GM23338 (cell line): ENCODE measurements at regions not wholly inside any gene's neighbourhood (a gene's known extent, or its start where the extent isn't known, plus 50 kb on each side); places are given as distances from the start of the nearest gene placed in this dataset.

Experiments used
- CREB1 ChIP-seq: fragments of 250-450 bp; sonication (Bioruptor Pico); IDR thresholded peaks from 2 replicates; pipeline ENCODE4 v1.5.0; 2020; ENCODE audit warnings: low read depth, mild to moderate bottlenecking, moderate library complexity
- EZH2 ChIP-seq: fragments of 200-600 bp; sonication (generic); IDR thresholded peaks from one replicate; pipeline ENCODE4 v1.8.0; 2017; ENCODE audit warnings: antibody characterized with exemption, mild to moderate bottlenecking, low read depth; ENCODE audit not compliant: unreplicated experiment
- EZH2phosphoT487 ChIP-seq: fragments of 200-600 bp; sonication (generic); IDR thresholded peaks from one replicate; pipeline ENCODE4 v1.8.1; 2018; ENCODE audit warnings: antibody characterized with exemption; ENCODE audit not compliant: unreplicated experiment
- JUNB ChIP-seq: IDR thresholded peaks from one replicate; pipeline ENCODE4 v1.6.1; 2016; ENCODE audit warnings: antibody characterized with exemption; ENCODE audit not compliant: unreplicated experiment
- NANOG ChIP-seq: IDR thresholded peaks from 2 replicates; pipeline ENCODE4 v1.6.1; 2016; ENCODE audit warnings: antibody characterized with exemption, borderline replicate concordance
- POLR2AphosphoS5 ChIP-seq: IDR thresholded peaks from 2 replicates; pipeline ENCODE4 v1.6.1; 2016; ENCODE audit warnings: antibody characterized with exemption, low read depth
- ZNF114 ChIP-seq: fragments of 250-450 bp; sonication (Bioruptor Pico); IDR thresholded peaks from 2 replicates; pipeline ENCODE4 v1.5.0; 2020; ENCODE audit warnings: mild to moderate bottlenecking, moderate library complexity
- TF ChIP-seq, protein P1 (sequence below), 2 experiments: fragments of 200-600 bp in 1 of 2; sonication (generic) in 1 of 2; conservative IDR thresholded peaks; 2 replicates each; pipeline versions ENCODE4 v1.5.1 to v1.6.1; 2016 to 2017; ENCODE audit warnings: antibody characterized with exemption in 2 of 2, low read depth in 2 of 2, mild to moderate bottlenecking in 2 of 2, moderate library complexity in 1 of 2
- TF ChIP-seq, protein P2 (sequence below): fragments of 250-450 bp; sonication (Bioruptor Pico); IDR thresholded peaks from 2 replicates; pipeline ENCODE4 v1.5.0; 2020; ENCODE audit warnings: mild to moderate bottlenecking, moderate library complexity
- TF ChIP-seq, protein P3 (sequence below): IDR thresholded peaks from 2 replicates; pipeline ENCODE4 v1.6.1; 2016; ENCODE audit warnings: antibody characterized with exemption
- TF ChIP-seq, protein P4 (sequence below): IDR thresholded peaks from one replicate; pipeline ENCODE4 v1.6.1; 2018; ENCODE audit warnings: antibody characterized with exemption; ENCODE audit not compliant: unreplicated experiment

DNA sequence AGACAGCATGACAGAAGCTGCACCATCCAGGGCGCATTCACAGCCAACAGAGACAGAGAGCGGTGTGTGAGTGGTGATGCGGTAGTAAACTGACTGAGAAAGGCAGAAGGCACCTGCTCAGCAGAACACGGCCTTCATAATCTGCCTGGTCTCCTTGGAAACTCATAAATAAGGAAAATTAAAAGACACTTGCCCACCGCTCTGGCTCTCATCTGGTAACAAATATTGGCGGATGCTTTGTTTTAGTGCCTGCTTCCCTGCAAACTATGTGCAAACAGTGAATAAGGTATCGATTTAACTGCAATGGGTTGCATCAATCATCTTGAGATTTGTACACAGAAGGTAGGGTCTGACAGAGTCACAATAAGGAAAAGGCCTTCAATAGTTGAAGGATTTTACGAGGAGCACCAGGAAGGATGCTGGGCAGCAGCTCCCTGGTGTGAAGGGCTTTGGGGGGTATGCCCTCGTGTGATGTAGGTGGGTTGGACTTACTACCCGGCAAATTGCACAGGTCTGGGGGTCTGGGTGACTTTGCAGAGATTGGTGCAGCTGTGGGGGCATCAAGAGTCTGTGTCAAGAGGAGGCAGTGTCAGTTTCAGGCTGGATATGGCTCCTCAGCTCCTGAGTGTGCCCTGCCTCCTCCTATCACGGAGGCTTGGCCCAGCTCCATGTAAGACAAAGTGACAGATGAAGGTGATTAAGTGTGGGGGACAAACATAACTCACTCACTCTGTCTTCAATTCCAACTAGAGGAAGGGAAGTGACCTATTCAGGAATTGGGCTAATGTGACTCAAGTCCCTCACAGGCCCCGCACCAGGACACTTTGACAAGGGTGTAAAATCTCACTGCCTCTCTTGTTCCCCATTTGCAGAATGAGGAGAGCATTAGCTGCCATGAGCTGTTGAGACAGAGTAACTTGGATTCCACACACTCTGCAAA is 166.7 kb downstream of the ICE1 start:
- TF ChIP-seq JUNB, result no peak
- TF ChIP-seq, protein P1, sequence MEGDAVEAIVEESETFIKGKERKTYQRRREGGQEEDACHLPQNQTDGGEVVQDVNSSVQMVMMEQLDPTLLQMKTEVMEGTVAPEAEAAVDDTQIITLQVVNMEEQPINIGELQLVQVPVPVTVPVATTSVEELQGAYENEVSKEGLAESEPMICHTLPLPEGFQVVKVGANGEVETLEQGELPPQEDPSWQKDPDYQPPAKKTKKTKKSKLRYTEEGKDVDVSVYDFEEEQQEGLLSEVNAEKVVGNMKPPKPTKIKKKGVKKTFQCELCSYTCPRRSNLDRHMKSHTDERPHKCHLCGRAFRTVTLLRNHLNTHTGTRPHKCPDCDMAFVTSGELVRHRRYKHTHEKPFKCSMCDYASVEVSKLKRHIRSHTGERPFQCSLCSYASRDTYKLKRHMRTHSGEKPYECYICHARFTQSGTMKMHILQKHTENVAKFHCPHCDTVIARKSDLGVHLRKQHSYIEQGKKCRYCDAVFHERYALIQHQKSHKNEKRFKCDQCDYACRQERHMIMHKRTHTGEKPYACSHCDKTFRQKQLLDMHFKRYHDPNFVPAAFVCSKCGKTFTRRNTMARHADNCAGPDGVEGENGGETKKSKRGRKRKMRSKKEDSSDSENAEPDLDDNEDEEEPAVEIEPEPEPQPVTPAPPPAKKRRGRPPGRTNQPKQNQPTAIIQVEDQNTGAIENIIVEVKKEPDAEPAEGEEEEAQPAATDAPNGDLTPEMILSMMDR (conservative IDR thresholded peaks at IDR 0.05; ENCODE audit: low read depth in 2 of 2), result no peak
- no peak for TF ChIP-seq POLR2AphosphoS5
- no peak for TF ChIP-seq EZH2
- TF ChIP-seq, protein P2, sequence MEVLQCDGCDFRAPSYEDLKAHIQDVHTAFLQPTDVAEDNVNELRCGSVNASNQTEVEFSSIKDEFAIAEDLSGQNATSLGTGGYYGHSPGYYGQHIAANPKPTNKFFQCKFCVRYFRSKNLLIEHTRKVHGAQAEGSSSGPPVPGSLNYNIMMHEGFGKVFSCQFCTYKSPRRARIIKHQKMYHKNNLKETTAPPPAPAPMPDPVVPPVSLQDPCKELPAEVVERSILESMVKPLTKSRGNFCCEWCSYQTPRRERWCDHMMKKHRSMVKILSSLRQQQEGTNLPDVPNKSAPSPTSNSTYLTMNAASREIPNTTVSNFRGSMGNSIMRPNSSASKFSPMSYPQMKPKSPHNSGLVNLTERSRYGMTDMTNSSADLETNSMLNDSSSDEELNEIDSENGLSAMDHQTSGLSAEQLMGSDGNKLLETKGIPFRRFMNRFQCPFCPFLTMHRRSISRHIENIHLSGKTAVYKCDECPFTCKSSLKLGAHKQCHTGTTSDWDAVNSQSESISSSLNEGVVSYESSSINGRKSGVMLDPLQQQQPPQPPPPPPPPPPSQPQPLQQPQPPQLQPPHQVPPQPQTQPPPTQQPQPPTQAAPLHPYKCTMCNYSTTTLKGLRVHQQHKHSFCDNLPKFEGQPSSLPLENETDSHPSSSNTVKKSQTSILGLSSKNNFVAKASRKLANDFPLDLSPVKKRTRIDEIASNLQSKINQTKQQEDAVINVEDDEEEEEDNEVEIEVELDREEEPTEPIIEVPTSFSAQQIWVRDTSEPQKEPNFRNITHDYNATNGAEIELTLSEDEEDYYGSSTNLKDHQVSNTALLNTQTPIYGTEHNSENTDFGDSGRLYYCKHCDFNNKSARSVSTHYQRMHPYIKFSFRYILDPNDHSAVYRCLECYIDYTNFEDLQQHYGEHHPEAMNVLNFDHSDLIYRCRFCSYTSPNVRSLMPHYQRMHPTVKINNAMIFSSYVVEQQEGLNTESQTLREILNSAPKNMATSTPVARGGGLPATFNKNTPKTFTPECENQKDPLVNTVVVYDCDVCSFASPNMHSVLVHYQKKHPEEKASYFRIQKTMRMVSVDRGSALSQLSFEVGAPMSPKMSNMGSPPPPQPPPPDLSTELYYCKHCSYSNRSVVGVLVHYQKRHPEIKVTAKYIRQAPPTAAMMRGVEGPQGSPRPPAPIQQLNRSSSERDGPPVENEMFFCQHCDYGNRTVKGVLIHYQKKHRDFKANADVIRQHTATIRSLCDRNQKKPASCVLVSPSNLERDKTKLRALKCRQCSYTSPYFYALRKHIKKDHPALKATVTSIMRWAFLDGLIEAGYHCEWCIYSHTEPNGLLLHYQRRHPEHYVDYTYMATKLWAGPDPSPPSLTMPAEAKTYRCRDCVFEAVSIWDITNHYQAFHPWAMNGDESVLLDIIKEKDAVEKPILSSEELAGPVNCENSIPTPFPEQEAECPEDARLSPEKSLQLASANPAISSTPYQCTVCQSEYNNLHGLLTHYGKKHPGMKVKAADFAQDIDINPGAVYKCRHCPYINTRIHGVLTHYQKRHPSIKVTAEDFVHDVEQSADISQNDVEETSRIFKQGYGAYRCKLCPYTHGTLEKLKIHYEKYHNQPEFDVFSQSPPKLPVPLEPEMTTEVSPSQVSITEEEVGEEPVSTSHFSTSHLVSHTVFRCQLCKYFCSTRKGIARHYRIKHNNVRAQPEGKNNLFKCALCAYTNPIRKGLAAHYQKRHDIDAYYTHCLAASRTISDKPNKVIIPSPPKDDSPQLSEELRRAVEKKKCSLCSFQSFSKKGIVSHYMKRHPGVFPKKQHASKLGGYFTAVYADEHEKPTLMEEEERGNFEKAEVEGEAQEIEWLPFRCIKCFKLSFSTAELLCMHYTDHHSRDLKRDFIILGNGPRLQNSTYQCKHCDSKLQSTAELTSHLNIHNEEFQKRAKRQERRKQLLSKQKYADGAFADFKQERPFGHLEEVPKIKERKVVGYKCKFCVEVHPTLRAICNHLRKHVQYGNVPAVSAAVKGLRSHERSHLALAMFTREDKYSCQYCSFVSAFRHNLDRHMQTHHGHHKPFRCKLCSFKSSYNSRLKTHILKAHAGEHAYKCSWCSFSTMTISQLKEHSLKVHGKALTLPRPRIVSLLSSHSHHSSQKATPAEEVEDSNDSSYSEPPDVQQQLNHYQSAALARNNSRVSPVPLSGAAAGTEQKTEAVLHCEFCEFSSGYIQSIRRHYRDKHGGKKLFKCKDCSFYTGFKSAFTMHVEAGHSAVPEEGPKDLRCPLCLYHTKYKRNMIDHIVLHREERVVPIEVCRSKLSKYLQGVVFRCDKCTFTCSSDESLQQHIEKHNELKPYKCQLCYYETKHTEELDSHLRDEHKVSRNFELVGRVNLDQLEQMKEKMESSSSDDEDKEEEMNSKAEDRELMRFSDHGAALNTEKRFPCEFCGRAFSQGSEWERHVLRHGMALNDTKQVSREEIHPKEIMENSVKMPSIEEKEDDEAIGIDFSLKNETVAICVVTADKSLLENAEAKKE (CRISPR knock-in tag), result no peak
- no peak for TF ChIP-seq EZH2phosphoT487
- no peak for TF ChIP-seq NANOG
- no peak for TF ChIP-seq CREB1 (CRISPR knock-in tag)
- no peak for TF ChIP-seq ZNF114 (CRISPR knock-in tag)
- TF ChIP-seq, protein P3, sequence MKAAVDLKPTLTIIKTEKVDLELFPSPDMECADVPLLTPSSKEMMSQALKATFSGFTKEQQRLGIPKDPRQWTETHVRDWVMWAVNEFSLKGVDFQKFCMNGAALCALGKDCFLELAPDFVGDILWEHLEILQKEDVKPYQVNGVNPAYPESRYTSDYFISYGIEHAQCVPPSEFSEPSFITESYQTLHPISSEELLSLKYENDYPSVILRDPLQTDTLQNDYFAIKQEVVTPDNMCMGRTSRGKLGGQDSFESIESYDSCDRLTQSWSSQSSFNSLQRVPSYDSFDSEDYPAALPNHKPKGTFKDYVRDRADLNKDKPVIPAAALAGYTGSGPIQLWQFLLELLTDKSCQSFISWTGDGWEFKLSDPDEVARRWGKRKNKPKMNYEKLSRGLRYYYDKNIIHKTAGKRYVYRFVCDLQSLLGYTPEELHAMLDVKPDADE, result no peak
- TF ChIP-seq, protein P4, sequence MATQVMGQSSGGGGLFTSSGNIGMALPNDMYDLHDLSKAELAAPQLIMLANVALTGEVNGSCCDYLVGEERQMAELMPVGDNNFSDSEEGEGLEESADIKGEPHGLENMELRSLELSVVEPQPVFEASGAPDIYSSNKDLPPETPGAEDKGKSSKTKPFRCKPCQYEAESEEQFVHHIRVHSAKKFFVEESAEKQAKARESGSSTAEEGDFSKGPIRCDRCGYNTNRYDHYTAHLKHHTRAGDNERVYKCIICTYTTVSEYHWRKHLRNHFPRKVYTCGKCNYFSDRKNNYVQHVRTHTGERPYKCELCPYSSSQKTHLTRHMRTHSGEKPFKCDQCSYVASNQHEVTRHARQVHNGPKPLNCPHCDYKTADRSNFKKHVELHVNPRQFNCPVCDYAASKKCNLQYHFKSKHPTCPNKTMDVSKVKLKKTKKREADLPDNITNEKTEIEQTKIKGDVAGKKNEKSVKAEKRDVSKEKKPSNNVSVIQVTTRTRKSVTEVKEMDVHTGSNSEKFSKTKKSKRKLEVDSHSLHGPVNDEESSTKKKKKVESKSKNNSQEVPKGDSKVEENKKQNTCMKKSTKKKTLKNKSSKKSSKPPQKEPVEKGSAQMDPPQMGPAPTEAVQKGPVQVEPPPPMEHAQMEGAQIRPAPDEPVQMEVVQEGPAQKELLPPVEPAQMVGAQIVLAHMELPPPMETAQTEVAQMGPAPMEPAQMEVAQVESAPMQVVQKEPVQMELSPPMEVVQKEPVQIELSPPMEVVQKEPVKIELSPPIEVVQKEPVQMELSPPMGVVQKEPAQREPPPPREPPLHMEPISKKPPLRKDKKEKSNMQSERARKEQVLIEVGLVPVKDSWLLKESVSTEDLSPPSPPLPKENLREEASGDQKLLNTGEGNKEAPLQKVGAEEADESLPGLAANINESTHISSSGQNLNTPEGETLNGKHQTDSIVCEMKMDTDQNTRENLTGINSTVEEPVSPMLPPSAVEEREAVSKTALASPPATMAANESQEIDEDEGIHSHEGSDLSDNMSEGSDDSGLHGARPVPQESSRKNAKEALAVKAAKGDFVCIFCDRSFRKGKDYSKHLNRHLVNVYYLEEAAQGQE, result no peak
